HuH-7.5 (cell line): ENCODE measurements at regions not wholly inside any gene's neighbourhood (a gene's known extent, or its start where the extent isn't known, plus 50 kb on each side); places are given as distances from the start of the nearest gene placed in this dataset.
"Not testable (repeated sequence)": the region's sequence is repeated elsewhere in the genome, so short reads cannot be mapped to it uniquely, and the experiment has no call there.

Experiments
- DNase-seq: peaks from one replicate; pipeline ENCODE4 v3.0.0; 2011; ENCODE audit warnings: low spot score

DNA sequence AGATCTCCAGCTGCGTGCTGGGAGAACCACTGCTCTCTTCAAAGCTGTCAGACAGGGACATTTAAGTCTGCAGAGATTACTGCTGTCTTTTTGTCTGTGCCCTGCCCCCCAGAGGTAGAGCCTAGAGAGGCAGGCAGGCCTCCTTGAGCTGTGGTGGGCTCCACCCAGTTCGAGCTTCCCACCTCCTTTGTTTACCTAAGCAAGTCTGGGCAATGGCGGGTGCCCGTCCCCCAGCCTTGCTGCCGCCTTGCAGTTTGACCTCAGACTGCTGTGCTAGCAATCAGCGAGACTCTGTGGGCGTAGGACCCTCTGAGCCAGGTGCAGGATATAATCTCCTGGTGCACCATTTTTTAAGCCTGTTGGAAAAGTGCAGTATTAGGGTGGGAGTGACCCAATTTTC lies 128.6 kb downstream of the ACTR3 start:
- DNase-seq, result not testable (repeated sequence)

DNA sequence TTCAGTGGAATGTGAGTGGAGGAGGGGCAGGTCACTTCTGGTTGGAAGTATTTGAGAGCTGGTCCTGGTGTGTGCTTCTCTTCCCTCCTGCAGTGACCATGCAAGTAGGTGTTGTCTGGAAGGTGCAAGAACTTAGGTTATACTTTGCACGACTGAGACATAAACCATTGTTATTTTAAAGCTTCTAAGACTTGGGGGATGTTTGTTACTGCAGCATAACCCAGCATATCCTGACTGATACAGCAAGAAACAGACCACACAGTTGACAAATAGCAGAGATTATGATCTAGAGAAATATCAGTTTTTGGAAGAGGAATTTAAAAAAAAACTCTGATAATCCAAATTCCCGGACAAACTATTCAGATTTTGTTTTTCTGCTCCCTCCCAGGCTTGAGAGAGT lies 130.8 kb downstream of the ACTR3 start:
- no peak for DNase-seq

DNA sequence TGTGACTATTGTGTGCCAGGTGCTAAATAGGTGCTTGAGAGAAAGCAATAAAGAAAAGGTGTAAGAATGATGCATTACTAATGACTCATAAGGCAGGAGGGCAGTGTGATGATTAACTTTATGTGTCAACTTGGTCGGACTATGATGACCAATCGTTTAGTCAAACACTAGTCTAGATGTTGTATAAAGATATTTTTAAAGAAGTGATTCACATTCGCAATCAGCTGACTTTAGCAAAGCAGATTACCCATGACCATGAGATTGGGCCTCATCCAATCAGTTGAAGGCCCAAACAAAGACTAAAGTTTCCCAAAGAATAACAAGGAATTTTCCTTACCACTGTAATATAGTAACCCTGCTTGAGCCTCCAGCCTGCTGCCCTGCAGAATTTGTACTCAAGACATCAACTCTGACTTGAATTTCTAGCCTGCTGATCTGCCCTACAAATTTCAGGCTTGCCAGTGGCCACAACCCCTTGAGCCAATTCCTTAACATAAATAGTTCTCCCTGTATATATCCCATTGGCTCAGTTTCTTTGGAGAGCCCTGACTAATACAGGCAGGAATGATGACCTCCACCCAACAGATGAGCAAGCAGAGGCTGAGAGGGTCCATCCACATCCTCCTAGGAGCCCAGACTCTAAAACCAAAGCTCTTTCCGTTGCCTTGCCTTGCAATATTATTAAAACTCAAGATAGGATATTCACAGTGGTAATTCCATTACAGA lies 132.6 kb downstream of the ACTR3 start:
- no peak for DNase-seq

DNA sequence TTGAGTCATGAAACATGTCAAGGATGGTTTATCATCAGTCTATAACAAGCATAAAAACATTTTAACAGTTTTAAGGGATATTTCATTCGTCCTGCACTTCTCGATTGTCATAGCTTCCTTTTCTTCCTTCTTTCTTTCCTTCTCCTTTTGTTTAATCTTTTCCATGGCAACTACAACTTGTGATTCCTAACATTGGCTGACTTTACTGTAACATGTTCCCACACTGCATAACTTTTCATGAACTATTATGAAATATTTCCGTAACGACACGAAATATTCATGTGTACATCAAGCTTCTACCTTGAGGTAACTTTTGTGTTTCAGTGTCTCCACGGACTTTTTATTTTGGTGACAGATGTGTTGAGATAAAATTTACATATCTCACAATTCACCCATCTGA lies 134.4 kb downstream of the ACTR3 start:
- no peak for DNase-seq

DNA sequence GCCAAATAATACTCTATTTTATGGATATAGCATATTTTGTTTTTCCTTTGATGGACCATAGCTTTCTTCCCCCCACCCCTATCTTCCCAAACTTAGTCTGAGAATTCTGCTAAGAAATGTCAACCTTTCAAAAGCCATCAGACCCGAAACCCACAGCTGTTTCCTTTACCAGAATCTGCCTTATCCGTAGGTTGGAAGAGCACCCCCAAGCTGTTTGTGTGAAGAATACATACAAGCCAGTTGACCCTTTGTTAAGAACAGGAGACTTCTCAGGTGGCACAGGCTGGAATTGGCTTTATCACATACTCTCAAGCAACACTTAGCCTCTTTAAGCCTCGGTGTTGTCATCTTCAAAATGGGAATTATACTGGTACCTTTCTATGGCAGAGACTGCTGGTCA lies 135.1 kb downstream of the ACTR3 start:
- no peak for DNase-seq

DNA sequence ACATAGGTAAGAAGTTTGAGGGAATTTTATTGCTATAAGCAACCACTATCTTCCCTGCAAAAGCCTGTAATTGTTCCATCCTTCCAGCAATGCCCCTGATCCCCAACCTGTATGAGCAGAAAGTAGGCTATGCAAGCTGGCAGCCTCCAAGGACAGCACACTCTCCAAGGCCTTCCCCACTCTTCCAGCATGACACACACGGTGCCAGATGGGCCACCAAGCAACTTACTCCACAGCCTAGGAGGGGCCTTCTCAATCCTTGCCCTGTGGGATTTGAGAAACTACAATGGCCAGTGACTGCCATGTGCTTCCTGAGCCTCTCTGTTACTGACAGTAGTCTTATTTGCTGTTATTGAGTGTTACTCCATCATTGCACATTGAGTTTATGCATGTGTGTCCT lies 137.5 kb downstream of the ACTR3 start:
- no peak for DNase-seq

DNA sequence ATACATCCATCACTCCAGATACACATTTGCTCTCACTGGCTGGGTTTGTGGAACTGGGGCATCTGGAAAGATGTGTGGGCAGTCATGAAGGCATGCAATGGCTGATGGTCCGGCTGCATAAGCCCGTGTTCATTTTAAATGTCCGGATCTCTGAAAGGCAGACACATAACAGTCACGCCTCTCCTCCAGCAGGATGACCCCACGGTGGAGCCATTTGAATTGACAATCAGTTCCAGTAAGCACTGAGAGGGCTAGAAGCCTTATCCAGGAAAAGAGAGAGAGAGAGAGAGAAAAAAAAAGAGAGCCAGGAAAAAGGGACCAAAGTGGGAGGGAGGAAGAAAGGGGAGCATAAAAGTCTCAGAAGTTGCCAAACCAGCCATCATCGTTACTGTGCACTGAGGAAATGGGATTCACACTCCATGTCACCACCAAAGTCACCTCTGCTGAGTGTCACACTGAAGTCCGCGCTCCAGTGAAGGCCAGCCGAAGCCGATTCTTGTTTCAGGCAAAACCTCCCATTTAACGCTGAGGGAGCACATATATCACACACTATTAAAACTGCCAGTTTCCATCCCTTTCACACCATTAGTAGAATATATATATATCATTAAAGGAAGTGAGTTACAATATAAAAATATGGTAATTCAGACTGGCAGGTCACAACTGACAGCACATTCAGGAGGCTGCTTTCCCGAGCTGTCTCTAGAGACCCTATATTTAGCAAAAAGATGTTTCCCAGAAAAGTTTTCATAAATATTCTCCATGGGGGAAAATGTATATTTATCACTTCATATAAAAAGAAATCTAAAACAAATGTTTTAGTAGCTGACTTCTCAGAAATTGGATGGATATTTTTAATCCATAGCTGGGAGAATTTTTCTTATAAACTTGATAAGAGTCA lies 142.0 kb downstream of the ACTR3 start:
- DNase-seq, result no peak

DNA sequence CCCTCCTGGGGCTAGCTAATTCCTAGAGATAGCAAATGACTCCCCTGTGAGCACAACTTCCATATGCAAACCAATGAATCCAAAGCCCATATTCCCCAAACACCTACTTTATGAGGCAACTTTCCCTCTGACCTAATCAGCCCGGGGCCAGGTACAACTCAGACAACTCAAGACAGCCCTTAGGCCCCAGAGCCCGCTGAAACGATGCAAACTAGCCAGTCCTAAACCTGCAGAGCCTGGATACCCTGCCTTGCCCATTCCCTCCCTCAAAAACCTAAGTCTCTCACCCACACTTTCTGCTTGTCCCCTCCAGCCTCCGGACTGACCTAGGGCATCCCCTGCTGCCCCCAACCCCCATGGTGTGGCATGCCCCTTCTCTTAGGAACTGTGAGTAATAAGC lies 142.8 kb downstream of the ACTR3 start:
- DNase-seq, result no peak

DNA sequence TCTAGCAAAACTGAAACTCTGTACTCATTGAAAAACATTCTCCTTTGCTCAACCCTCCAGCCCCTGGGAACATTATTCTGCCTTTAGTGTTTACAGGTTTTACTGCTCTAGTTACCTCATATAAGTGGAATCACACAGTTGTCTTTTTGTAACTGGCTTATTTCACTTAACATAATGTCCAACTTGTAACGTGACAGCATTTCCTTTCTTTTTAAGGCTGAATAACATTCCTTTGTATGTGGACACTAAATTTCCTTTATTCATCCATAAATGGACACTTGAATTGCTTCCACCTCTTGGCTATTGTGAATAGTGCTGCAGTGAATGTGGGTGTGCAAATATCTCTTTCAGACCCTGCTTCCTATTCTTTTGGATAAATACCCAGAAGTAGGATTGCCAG lies 144.9 kb downstream of the ACTR3 start:
- no peak for DNase-seq

DNA sequence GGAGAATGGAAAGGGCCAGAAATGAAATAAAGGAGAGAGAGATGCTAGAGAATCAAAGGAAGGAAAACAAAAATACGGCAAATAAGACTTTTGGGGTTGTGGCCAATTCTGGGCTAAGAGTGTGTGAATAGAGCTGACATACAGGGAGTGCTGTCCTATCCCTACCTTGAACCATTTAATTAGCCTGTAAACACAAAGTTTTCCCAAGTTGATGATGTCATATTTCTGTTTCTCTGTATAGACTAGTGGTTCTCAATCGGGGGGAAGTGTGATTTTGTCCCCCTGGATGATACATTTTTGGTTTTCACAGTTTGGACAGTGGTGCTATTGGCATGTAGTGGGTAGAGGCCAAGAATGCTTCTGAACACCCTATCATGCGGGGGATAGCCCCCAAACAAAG lies 148.8 kb downstream of the ACTR3 start:
- DNase-seq, result no peak

DNA sequence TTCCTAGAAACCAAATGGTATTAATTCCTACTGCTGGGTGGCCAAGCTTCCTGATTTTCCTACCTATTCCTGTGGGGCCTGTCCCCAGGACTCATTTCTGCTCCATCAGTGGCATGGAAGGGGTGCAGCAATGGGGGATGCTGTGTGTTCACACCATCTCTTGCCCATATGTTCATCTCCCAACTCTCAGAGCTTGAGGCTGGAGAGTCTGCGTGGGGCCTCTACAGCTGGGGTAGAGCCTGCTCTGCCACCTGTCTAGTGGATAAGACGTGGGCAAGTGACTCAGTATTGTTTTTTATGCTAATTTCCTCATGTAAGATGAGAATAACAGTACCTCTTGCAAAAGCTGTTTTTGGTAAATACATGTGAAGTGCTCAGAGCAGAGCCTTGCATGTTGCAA lies 149.8 kb downstream of the ACTR3 start:
- DNase-seq, result no peak

DNA sequence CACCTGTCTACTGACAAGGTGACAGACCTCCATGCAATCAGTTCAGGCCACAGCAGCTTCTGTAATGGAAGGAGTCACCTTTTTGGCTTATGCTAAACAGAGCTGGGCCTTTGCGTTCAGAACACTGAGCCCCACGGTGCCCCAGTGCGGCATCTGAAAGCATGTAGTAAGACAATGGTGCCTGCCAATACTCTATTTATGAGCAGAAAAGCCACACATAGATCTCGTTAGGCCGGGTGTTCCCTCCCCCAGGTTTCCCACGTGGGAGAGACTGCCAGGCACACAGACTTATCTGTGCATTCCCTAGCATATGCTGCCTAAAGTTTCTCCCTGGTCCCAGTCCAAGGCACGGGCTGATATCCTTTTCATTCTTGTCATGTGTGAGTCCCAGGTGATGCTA lies 150.9 kb downstream of the ACTR3 start:
- DNase-seq, result no peak

DNA sequence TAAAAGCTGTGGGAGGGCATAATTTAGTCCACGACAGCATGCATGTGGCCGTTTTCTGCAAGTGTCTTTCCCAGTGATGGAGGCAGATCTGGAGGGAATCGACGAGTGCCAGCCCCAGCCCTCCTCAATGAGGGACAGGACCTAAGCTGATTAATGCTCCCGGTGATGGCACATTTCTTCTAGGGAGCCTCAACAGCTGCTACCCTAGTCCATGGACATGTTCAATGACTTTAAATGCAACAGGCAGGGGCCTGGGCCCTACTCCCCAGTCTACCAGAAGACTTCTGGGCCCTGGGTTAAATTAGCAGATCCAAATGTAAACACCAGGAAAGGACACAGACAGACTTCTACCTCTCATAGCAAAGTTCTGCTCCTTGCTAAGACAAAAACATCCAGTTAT lies 155.1 kb downstream of the ACTR3 start:
- no peak for DNase-seq

DNA sequence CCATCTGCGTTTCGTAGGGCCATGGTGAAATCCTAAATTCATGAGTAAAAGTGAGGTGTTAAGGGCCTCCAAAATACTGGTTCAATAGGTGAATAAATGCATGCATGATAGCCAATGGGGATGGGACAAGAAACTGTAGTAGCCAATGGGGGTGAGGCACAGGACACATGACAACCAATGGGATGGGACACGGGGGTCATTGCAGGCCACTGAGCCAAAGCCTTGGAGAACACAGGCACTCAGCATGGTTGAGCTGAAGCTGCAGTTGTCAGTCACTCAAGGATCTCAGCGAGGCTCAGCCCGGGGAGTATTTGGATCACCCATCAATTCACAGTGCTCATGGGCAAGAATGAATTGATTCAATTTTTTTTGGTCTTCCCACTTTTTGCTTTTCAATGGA lies 156.5 kb downstream of the ACTR3 start:
- no peak for DNase-seq

DNA sequence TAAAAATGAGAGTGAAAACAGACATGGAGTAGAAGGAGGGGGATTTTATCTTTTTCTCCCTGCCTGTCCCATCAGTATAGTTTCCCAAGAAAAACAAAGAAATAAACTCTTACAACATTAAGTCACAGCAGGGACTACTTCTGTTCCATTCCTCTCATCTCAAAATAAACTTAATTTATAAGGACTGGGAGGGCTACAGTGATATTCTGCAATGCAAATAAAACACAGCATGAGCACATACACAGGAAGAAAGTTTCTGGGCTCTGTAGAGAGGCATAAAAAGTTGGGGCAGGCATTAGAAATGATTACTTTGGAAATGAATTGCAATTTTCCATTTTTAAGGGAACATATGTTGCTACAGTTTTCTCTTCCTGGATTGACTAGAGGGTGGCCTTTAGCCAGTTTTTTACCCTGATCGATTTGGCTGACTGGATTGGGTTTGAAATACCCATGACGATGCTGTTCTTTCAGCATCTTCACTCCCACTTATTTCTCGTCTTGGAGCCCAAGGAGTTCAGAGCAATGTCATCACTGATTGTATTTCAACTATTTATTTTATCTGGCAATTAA lies 157.1 kb downstream of the ACTR3 start:
- no peak for DNase-seq

DNA sequence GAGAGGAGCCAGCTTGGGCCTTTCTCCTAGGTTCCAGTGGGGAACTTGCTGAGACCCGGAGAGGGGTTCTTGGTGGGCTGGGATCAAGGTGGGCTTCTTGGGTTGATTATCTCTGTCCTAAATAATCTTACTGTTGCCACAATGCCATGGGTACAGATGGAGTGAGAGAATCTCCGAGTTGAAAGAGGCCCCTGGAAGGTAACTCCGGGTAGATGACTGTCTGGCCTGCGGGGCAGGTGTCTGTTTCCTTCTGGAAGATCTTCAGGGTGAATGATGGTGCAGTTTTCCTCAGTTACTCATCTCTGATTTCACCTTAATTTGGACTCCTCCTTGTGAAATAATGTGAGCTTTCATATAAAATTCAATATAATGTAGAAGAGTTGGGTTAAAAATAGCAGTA lies 159.4 kb downstream of the ACTR3 start:
- DNase-seq, result no peak

DNA sequence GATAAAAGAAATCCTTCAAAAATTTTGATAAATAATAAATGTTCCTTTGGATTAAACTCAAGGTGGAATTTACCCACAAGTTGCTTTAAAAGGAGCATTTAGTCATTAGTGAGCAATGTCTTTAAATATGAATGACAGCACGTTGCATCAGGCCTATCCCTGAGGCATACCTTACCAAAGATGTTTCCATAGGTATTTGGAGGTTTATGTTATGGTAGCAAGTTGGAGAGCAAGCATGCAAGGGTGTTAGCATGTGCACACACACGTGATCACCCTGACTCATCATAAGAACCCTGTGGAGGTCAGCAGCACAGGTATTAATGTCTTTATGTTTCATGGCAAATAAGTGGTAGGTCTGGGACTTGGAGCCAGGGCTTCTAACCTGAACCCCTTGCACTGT lies 159.9 kb downstream of the ACTR3 start:
- no peak for DNase-seq

DNA sequence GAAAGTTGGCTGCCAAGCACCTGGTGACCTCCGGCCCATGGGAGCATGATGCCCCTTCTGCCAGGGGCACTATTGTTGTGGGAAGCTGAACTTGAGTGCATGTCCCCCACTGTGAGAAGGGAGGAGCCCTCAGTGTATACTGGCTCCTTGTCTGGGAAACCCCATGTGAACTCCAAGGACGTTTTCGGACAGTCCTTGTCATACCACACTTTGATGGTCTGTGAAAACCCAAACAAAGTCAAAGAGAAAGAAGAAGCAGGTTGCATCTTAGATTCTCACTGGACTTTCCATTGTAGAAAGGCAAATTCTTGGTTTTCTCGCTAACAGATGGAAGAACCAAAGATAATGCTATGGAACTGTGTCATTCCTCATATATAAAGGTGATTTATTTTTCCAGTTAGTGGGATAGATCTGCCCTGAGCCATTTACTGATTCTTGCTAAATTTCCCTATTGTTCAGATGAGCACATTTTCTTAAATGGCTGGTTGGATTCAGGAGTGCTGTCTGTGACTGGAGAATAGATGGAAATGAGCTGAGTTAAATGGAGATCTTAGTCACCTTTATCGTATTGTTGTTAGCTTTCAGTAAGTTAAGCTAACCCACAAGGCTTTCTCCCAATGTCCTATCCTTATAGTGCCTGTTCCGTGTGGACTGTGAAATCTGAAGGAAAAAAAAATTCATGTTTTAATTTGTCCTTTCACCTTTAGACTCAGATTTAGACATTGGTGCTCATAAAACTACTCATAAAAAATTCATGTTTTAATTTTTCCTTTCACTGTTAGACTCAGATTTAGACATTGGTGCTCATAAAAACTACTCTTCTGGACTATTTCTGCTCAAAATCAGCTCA lies 166.6 kb downstream of the ACTR3 start:
- no peak for DNase-seq

DNA sequence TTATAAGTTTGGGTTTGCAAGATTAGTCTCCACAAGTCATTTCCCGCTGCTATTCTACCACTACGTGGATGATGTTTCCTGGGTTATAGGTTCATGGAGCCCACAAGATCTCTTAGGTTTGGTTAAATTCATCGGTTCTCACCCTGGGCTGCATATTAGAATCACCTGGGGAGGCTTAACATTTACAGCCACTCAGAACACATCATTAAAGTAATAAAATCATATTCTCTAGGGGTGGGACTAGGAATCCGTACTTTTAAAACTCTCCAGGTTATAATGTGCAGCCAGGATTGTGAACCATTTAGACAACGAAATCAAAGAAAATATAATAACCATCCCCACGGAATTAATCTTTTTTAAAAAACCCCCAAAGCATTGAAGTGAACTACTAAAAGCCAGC lies 167.7 kb downstream of the ACTR3 start:
- no peak for DNase-seq

DNA sequence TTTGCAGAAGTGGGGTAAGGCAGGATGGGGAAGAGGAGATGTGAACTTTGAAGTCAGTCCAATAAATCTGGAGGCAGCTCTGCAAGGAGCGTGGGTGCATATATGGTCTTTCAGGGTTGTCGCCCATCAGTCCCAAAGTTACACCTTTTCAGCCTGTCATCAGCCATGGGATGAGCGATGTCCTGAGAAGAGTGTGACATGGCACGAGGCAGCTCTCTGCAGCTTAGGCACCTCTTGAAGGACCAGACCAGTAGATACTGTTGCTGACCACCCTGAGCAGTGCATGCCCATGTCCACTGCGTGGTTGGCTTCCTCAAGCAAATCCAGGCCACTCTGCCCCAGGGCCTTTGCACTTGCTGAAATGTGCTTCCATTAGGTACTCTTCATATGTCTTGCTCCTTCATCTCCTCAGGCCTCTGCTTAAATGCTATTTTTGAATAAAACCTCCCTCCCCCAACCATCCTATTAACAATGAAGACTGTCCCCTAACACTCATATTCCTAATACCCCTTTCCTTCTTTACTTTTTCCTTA lies 171.7 kb downstream of the ACTR3 start:
- DNase-seq, result no peak

DNA sequence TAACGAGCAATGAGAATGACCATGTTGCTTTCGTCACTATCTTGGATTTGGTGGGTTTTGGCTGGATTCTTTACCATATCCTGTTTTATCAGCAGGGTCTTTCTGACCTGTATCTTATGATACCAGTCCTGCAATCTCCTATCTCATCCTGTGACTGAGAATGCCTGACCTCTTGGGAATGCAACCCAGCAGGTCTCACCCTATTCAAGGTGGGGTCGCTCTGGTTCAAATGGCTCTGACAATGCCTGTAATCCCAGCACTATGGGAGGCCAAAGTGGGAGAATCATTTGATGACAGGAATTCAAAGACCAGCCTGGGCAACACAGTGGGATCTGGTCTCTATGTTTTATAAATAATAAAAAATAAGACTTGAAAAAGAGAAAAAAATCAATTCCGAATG lies 173.5 kb downstream of the ACTR3 start:
- DNase-seq, result no peak

DNA sequence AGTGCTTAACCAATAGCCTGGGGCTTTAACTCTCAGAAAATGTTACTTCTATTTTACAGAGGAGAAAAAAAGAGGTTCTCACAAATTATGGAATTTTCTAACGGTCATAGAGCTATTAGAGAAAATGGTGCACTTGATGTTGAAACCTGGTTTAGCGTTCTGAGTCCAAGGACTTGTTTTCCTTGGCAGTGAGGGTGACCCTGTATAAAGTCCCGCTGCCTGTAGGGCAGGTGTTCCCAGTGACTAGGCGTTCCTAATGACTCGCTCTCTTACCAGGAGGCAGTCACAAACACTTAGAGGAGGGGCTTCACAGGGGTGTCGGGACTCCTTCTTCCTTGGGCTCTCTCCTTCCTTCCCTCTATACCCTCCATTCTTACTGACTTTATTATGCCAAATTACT lies 175.8 kb downstream of the ACTR3 start:
- DNase-seq, result no peak
